M059J (cell line): ENCODE measurements at regions not wholly inside any gene's neighbourhood (a gene's known extent, or its start where the extent isn't known, plus 50 kb on each side); places are given as distances from the start of the nearest gene placed in this dataset.
"Not testable (repeated sequence)": the region's sequence is repeated elsewhere in the genome, so short reads cannot be mapped to it uniquely, and the experiment has no call there.

Experiments
- DNase-seq: peaks from one replicate; pipeline ENCODE4 v3.0.0-alpha.2; 2012; ENCODE audit warnings: low read depth

DNA sequence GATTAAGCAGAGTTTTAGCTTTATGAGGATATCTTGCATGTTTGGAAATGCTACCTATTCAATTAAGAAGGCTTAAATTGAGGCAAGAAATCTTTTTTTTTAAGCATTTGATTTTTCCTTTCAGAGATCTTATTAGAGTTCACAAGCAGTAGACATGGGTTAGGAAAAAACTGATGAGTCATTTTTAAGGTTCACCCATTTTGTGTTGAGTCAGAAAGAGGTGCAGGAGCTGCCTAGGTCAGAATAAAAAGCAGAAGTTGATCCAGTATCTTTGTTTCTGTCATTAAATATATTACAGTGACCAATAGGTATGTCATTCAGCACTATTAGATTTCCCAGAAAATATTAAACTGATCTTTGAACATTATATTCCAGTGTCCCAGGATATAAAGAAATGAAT, 306.8 kb downstream of the LMBRD1 start:
- DNase-seq = no peak

- DNase-seq = no peak
Measured at GRCh38 chr6:69487688-69488087, 309.1 kb downstream of the LMBRD1 start.

GRCh38 chr6:69466979-69467570, 329.7 kb downstream of the LMBRD1 start:
- no peak for DNase-seq

- no peak for DNase-seq
Measured at GRCh38 chr6:69465866-69466265, 330.9 kb downstream of the LMBRD1 start.

GRCh38 chr6:69456086-69456485, 340.7 kb downstream of the LMBRD1 start:
- DNase-seq = no peak

GRCh38 chr6:69454619-69455018, 342.2 kb downstream of the LMBRD1 start:
- DNase-seq = not testable (repeated sequence)

- not testable (repeated sequence) for DNase-seq
Measured at GRCh38 chr6:69450493-69450892, 346.3 kb downstream of the LMBRD1 start.

- no peak for DNase-seq
Measured at GRCh38 chr6:69449887-69450286, 346.9 kb downstream of the LMBRD1 start.
